Liver (tissue), 8 donors: ENCODE measurements at regions not wholly inside any gene's neighbourhood (a gene's known extent, or its start where the extent isn't known, plus 50 kb on each side); places are given as distances from the start of the nearest gene placed in this dataset.

Source experiments
- DNase-seq: peaks from one replicate; pipeline ENCODE4 v3.0.0-alpha.2; 2017; ENCODE audit warnings: low spot score
- H3K27ac ChIP-seq, 2 donors: one replicate each; pipeline ENCODE4 v1.7.0; 2013; ENCODE audit warnings: inconsistent platforms in 2 of 2, low read length in 2 of 2, control low read depth in 1 of 2, low read depth in 1 of 2, mild to moderate bottlenecking in 1 of 2
- H3K27me3 ChIP-seq, 4 donors: one replicate each; pipeline versions ENCODE4 v1.6.1 to v1.7.0; 2013; ENCODE audit warnings: low read length in 3 of 4, inconsistent platforms in 1 of 4, mild to moderate bottlenecking in 1 of 4, moderate library complexity in 1 of 4; ENCODE audit not compliant: control insufficient read depth in 4 of 4, insufficient read depth in 4 of 4
- H3K36me3 ChIP-seq, 4 donors: one replicate each; pipeline versions ENCODE4 v1.6.1 to v1.7.0; 2013; ENCODE audit warnings: low read length in 3 of 4, mild to moderate bottlenecking in 3 of 4, low read depth in 1 of 4, moderate library complexity in 1 of 4; ENCODE audit not compliant: control insufficient read depth in 4 of 4, insufficient read depth in 3 of 4
- H3K4me1 ChIP-seq, 4 donors: one replicate each; pipeline versions ENCODE4 v1.6.1 to v1.7.0; 2013; ENCODE audit warnings: low read length in 3 of 4, mild to moderate bottlenecking in 3 of 4, moderate library complexity in 1 of 4; ENCODE audit not compliant: control insufficient read depth in 4 of 4, insufficient read depth in 4 of 4
- H3K4me3 ChIP-seq, 3 donors: one replicate each; pipeline versions ENCODE4 v1.6.1 to v1.7.0; 2013; ENCODE audit warnings: low read length in 3 of 3, control low read depth in 1 of 3, low read depth in 1 of 3, mild to moderate bottlenecking in 1 of 3
- H3K9ac ChIP-seq, 2 donors: one replicate each; pipeline ENCODE4 v1.7.0; 2013; ENCODE audit warnings: low read length in 2 of 2, mild to moderate bottlenecking in 2 of 2, moderate library complexity in 2 of 2, control low read depth in 1 of 2, low read depth in 1 of 2
- H3K9me3 ChIP-seq, 4 donors: one replicate each; pipeline versions ENCODE4 v1.6.1 to v1.7.0; 2013; ENCODE audit warnings: low read length in 3 of 4; ENCODE audit not compliant: control insufficient read depth in 4 of 4
- ATF3 ChIP-seq: IDR thresholded peaks from 2 replicates; pipeline ENCODE4 v1.6.1; 2016; ENCODE audit warnings: antibody characterized with exemption
- EGR1 ChIP-seq, 2 donors: IDR thresholded peaks; 2 replicates each; pipeline ENCODE4 v1.6.1; 2016 to 2018; ENCODE audit warnings: antibody characterized with exemption in 2 of 2, low read depth in 2 of 2
- FOXA1 ChIP-seq: IDR thresholded peaks from 2 replicates; pipeline ENCODE4 v1.6.1; 2016; ENCODE audit warnings: antibody characterized with exemption
- GABPA ChIP-seq, 2 donors: IDR thresholded peaks in 1 of 2; conservative IDR thresholded peaks in 1 of 2; 2 replicates each; pipeline ENCODE4 v1.6.1; 2016; ENCODE audit warnings: antibody characterized with exemption in 2 of 2, mild to moderate bottlenecking in 1 of 2, moderate library complexity in 1 of 2
- HNF4G ChIP-seq: IDR thresholded peaks from 2 replicates; pipeline ENCODE4 v1.6.1; 2016; ENCODE audit warnings: antibody characterized with exemption
- MAX ChIP-seq: IDR thresholded peaks from 2 replicates; pipeline ENCODE4 v1.6.1; 2016; ENCODE audit warnings: antibody characterized with exemption
- SP1 ChIP-seq: IDR thresholded peaks from 2 replicates; pipeline ENCODE4 v1.6.1; 2018; ENCODE audit warnings: antibody characterized with exemption, mild to moderate bottlenecking
- TAF1 ChIP-seq: conservative IDR thresholded peaks from 2 replicates; pipeline ENCODE4 v1.6.1; 2016; ENCODE audit warnings: antibody characterized with exemption, mild to moderate bottlenecking
- YY1 ChIP-seq: IDR thresholded peaks from 2 replicates; pipeline ENCODE4 v1.6.1; 2016; ENCODE audit warnings: antibody characterized with exemption, mild to moderate bottlenecking
- WGBS: extraction: QIAGEN DNeasy Blood & Tissue Kit; methylation state at CpG from one replicate; pipeline ENCODE4 v1.1.7; 2013; 5-methylcytosine and 5-hydroxymethylcytosine counted together
- TF ChIP-seq, protein P1 (sequence below): fragments of 150-350 bp; IDR thresholded peaks from 2 replicates; pipeline ENCODE4 v1.5.1; 2017; ENCODE audit warnings: improper control_type of control experiment, low read depth, low read length; ENCODE audit not compliant: missing input control
- TF ChIP-seq, protein P2 (sequence below): IDR thresholded peaks from 2 replicates; pipeline ENCODE4 v1.6.1; 2016; ENCODE audit warnings: antibody characterized with exemption, mild to moderate bottlenecking
- donor health status: healthy.
- donor health status: healthy.
- donor health status: healthy.
- donor health status: healthy.
- donor health status: healthy.

- TF ChIP-seq TAF1 (no peak), GABPA (IDR thresholded peaks at IDR 0.05 in 1 of 2, conservative IDR thresholded peaks at IDR 0.05 in 1 of 2) (no peak), MAX (no peak)
- no peaks in the 10 kb centered on the region for H3K9me3 ChIP-seq
- H3K4me1 ChIP-seq, result peaks cover 0 to 4% (median 0%) of the 10 kb centered on the region in 4 donors
- H3K27ac ChIP-seq, result no peak overlapping the region
- H3K4me3 ChIP-seq, result no peak overlapping the region
- DNase-seq, result no peak
- H3K27me3 ChIP-seq, result no peaks in the 10 kb centered on the region
- 87% methylated on average over 2 of the region's 2 CpGs for WGBS
- H3K9ac ChIP-seq, result no peak overlapping the region
- H3K36me3 ChIP-seq, result no peaks in the 10 kb centered on the region
These were observed 161.5 kb downstream of the SMAD6 start for GRCh38 chr15:66863390-66864085.

DNA sequence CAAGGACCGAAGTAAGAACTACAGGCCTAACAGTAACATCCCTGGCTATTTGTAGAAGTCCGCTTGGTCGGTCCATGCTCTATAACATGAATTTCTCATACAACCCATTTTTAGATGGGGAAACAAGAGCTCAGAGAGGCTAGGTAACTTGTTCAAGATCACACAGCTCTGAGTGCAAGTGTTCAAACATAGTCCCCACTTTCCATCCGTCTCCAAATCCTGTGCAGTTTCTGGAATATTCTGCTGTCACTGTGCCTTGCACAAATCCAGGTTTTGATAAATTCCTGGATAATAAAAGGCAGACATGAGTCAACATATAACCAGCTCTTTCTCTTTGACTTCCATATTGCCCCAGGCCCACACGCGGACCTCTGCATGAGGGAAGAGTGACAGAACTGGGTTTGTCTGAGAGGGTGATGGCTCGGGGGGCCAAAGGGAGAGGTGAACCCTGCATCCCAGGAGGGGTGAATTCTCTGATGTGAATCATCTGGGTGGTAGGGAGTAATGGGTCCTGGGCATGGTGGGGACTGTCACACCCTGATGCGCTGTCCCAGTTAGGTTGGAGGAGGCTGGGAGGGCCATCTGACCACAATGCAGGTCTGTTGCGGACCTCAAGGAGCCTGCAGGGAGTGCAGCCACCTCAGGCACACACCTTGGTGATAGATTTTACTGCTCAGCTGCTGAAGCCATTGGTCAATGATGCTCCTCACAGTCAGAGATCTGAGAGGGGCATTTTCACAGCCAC lies 162.2 kb downstream of the SMAD6 start:
- TF ChIP-seq YY1 (no peak), ATF3 (no peak), FOXA1 (no peak), SP1 (no peak), EGR1 (IDR thresholded peaks at IDR 0.05; ENCODE audit: low read depth in 2 of 2) (no peak), GABPA (IDR thresholded peaks at IDR 0.05 in 1 of 2, conservative IDR thresholded peaks at IDR 0.05 in 1 of 2) (no peak), TAF1 (no peak), HNF4G (no peak)
- TF ChIP-seq, protein P1, sequence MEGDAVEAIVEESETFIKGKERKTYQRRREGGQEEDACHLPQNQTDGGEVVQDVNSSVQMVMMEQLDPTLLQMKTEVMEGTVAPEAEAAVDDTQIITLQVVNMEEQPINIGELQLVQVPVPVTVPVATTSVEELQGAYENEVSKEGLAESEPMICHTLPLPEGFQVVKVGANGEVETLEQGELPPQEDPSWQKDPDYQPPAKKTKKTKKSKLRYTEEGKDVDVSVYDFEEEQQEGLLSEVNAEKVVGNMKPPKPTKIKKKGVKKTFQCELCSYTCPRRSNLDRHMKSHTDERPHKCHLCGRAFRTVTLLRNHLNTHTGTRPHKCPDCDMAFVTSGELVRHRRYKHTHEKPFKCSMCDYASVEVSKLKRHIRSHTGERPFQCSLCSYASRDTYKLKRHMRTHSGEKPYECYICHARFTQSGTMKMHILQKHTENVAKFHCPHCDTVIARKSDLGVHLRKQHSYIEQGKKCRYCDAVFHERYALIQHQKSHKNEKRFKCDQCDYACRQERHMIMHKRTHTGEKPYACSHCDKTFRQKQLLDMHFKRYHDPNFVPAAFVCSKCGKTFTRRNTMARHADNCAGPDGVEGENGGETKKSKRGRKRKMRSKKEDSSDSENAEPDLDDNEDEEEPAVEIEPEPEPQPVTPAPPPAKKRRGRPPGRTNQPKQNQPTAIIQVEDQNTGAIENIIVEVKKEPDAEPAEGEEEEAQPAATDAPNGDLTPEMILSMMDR, result no peak
- TF ChIP-seq, protein P2, sequence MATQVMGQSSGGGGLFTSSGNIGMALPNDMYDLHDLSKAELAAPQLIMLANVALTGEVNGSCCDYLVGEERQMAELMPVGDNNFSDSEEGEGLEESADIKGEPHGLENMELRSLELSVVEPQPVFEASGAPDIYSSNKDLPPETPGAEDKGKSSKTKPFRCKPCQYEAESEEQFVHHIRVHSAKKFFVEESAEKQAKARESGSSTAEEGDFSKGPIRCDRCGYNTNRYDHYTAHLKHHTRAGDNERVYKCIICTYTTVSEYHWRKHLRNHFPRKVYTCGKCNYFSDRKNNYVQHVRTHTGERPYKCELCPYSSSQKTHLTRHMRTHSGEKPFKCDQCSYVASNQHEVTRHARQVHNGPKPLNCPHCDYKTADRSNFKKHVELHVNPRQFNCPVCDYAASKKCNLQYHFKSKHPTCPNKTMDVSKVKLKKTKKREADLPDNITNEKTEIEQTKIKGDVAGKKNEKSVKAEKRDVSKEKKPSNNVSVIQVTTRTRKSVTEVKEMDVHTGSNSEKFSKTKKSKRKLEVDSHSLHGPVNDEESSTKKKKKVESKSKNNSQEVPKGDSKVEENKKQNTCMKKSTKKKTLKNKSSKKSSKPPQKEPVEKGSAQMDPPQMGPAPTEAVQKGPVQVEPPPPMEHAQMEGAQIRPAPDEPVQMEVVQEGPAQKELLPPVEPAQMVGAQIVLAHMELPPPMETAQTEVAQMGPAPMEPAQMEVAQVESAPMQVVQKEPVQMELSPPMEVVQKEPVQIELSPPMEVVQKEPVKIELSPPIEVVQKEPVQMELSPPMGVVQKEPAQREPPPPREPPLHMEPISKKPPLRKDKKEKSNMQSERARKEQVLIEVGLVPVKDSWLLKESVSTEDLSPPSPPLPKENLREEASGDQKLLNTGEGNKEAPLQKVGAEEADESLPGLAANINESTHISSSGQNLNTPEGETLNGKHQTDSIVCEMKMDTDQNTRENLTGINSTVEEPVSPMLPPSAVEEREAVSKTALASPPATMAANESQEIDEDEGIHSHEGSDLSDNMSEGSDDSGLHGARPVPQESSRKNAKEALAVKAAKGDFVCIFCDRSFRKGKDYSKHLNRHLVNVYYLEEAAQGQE, result no peak
- 94% methylated on average over 9 of the region's 9 CpGs for WGBS
- H3K36me3 ChIP-seq, result no peaks in the 10 kb centered on the region

More for the DNA sequence above, 162.2 kb downstream of the SMAD6 start:
- Histone ChIP-seq H3K27ac (no peak overlapping the region), H3K4me1 (peaks cover 0 to 4% (median 0%) of the 10 kb centered on the region in 4 donors), H3K27me3 (no peaks in the 10 kb centered on the region), H3K9ac (no peak overlapping the region), H3K4me3 (no peak overlapping the region), H3K9me3 (no peaks in the 10 kb centered on the region)
- no peak for DNase-seq
